Loucy (cell line): ENCODE measurements at regions not wholly inside any gene's neighbourhood (a gene's known extent, or its start where the extent isn't known, plus 50 kb on each side); places are given as distances from the start of the nearest gene placed in this dataset.
A peak's percentile ranks its signal among the peaks of the same experiment; 100 is the strongest.

Source experiments
- H2AFZ ChIP-seq: fragments of 200-600 bp; sonication (generic); 2 replicates; pipeline ENCODE4 v1.6.0; 2016; ENCODE audit warnings: antibody characterized with exemption, mild to moderate bottlenecking, low read length, moderate library complexity
- H3F3A ChIP-seq: fragments of 200-600 bp; 2 replicates; pipeline ENCODE4 v1.6.0; 2016; ENCODE audit warnings: antibody characterized with exemption, low read depth, mild to moderate bottlenecking
- H3K27me3 ChIP-seq: fragments of 200-600 bp; sonication (generic); 2 replicates; pipeline ENCODE4 v1.6.1; 2014; ENCODE audit warnings: low read length, mild to moderate bottlenecking; ENCODE audit not compliant: insufficient read depth, poor library complexity, severe bottlenecking
- H3K36me3 ChIP-seq: fragments of 200-600 bp; sonication (generic); 2 replicates; pipeline ENCODE4 v1.6.1; 2016; ENCODE audit warnings: low read length; ENCODE audit not compliant: insufficient read depth
- H3K4me1 ChIP-seq: fragments of 200-600 bp; sonication (generic); 2 replicates; pipeline ENCODE4 v1.5.1; 2014; ENCODE audit warnings: low read length, mild to moderate bottlenecking; ENCODE audit not compliant: insufficient read depth, poor library complexity, severe bottlenecking
- H3K4me2 ChIP-seq: fragments of 200-600 bp; sonication (generic); 2 replicates; pipeline ENCODE4 v1.6.0; 2014; ENCODE audit warnings: antibody characterized with exemption, low read length, low read depth, mild to moderate bottlenecking; ENCODE audit not compliant: poor library complexity, severe bottlenecking
- H3K4me3 ChIP-seq: fragments of 200-600 bp; sonication (generic); 2 replicates; pipeline ENCODE4 v1.5.1; 2014; ENCODE audit warnings: low read length, mild to moderate bottlenecking, mixed read lengths; ENCODE audit not compliant: poor library complexity, severe bottlenecking
- H3K79me2 ChIP-seq: fragments of 200-600 bp; sonication (generic); 2 replicates; pipeline ENCODE4 v1.6.1; 2014; ENCODE audit warnings: low read length; ENCODE audit not compliant: insufficient read depth
- H3K9ac ChIP-seq: fragments of 200-600 bp; sonication (generic); 2 replicates; pipeline ENCODE4 v1.6.0; 2014; ENCODE audit warnings: mild to moderate bottlenecking, low read depth, low read length, moderate library complexity; ENCODE audit not compliant: poor library complexity, severe bottlenecking
- H3K9me2 ChIP-seq: fragments of 200-600 bp; sonication (generic); replicated peaks from 2 replicates; pipeline ENCODE4 v1.6.1; 2016; ENCODE audit warnings: low read depth, low read length, mixed read lengths
- H3K9me3 ChIP-seq: fragments of 200-600 bp; sonication (generic); 2 replicates; pipeline ENCODE4 v1.6.1; 2014; ENCODE audit warnings: mild to moderate bottlenecking, antibody characterized with exemption, low read length, low read depth; ENCODE audit not compliant: insufficient read depth
- H4K20me1 ChIP-seq: fragments of 200-600 bp; sonication (generic); 2 replicates; pipeline ENCODE4 v1.6.0; 2014; ENCODE audit warnings: antibody characterized with exemption, low read length, mild to moderate bottlenecking; ENCODE audit not compliant: insufficient read depth, poor library complexity, severe bottlenecking
- EZH2phosphoT487 ChIP-seq: fragments of 200-600 bp; IDR thresholded peaks from 2 replicates; pipeline ENCODE4 v1.6.1; 2018; ENCODE audit warnings: antibody characterized with exemption, mild to moderate bottlenecking, moderate library complexity, borderline replicate concordance
- TF ChIP-seq, protein P1 (sequence below): fragments of 200-600 bp; sonication (generic); conservative IDR thresholded peaks from 2 replicates; pipeline ENCODE4 v1.5.1; 2014; ENCODE audit warnings: mild to moderate bottlenecking, antibody characterized with exemption, low read length

DNA sequence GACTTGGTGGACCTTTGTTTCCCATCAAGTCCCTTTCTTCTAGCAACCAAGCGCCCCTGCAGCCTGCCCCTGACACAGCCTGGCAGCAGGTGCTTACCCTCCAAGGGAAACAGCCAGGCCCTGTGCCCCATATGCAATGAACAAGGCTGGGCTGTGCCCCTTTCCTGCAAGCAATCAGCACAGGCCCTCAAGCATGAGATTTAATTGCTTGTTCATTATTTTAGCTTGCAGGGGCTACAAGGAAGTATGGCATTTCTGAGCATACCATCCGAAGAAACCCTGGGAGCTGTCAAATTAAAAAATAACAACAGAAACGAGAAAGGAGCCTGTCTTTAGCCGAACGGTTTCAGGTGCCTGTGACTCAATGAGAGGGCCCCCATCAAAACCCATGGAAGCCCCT lies 522.9 kb upstream of the ARID1B start:
- Histone ChIP-seq H3K9ac (no peak overlapping the region), H3K9me2 (no peaks in the 10 kb centered on the region), H3K27me3 (no peaks in the 10 kb centered on the region), H3K36me3 (no peaks in the 10 kb centered on the region), H3F3A (no peaks in the 10 kb centered on the region), H3K4me2 (no peak overlapping the region), H3K9me3 (no peaks in the 10 kb centered on the region), H3K4me1 (peaks cover 4% of the 10 kb centered on the region), H4K20me1 (no peaks in the 10 kb centered on the region), H3K4me3 (no peak overlapping the region), H2AFZ (no peak overlapping the region), H3K79me2 (no peaks in the 10 kb centered on the region)
- TF ChIP-seq, protein P1, sequence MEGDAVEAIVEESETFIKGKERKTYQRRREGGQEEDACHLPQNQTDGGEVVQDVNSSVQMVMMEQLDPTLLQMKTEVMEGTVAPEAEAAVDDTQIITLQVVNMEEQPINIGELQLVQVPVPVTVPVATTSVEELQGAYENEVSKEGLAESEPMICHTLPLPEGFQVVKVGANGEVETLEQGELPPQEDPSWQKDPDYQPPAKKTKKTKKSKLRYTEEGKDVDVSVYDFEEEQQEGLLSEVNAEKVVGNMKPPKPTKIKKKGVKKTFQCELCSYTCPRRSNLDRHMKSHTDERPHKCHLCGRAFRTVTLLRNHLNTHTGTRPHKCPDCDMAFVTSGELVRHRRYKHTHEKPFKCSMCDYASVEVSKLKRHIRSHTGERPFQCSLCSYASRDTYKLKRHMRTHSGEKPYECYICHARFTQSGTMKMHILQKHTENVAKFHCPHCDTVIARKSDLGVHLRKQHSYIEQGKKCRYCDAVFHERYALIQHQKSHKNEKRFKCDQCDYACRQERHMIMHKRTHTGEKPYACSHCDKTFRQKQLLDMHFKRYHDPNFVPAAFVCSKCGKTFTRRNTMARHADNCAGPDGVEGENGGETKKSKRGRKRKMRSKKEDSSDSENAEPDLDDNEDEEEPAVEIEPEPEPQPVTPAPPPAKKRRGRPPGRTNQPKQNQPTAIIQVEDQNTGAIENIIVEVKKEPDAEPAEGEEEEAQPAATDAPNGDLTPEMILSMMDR, result no peak
- TF ChIP-seq EZH2phosphoT487, result no peak

DNA sequence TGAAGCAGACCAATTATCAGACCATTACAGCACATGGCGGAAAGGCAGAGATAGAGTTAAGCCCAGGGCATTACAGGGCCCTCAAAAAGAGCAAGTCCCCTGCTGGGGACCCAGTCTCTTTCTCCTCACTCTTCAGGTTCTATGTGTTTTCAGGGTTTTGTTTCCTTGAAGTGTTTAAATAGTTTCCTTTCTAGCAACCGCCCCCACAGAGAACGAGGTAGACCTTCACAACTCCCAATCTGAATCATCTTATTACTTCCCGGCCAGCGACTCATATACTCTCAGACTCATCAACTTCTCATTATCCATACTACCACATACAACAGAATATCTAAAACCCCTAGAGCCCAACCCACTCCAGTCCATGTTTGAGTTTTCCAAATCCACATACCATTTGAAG lies 526.6 kb upstream of the ARID1B start:
- Histone ChIP-seq H3K4me2 (no peak overlapping the region), H3K4me1 (no peaks in the 10 kb centered on the region), H3F3A (no peaks in the 10 kb centered on the region), H3K79me2 (no peaks in the 10 kb centered on the region), H3K36me3 (no peaks in the 10 kb centered on the region), H3K9me3 (no peaks in the 10 kb centered on the region), H3K4me3 (no peak overlapping the region), H2AFZ (no peak overlapping the region), H3K9ac (no peak overlapping the region), H4K20me1 (no peaks in the 10 kb centered on the region), H3K27me3 (no peaks in the 10 kb centered on the region), H3K9me2 (no peaks in the 10 kb centered on the region)
- TF ChIP-seq, protein P1, result no peak
- no peak for TF ChIP-seq EZH2phosphoT487

DNA sequence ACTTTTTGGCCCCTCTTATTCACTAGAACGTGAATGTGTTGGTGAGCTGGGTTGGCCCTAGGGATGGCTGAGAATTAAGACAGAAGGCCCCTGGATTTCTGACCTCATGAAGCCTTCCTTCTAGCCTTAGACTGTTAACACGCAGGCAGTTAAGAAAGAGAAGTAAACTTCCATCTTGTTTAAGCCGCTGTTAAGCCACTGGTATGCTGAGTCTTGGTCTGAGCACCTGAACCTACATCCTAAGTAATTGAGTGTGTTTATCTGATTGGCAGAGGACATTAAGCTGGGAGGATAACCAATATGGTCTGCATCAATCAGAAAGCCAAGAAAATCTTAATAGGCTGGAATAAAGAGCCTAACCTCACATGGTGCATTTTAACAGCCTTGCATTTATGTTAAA lies 535.0 kb upstream of the ARID1B start:
- H2AFZ ChIP-seq, result peak overlapping the region; percentile 45; the same call in 1 of the 2 replicates
- TF ChIP-seq EZH2phosphoT487, result no peak
- TF ChIP-seq, protein P1, result no peak

More for the DNA sequence above, 535.0 kb upstream of the ARID1B start:
- no peaks in the 10 kb centered on the region for H3K9me3 ChIP-seq
- H3K4me3 ChIP-seq, result no peak overlapping the region
- no peaks in the 10 kb centered on the region for H3K79me2 ChIP-seq
- H4K20me1 ChIP-seq, result no peaks in the 10 kb centered on the region
- H3K9ac ChIP-seq, result no peak overlapping the region
- no peaks in the 10 kb centered on the region for H3K4me1 ChIP-seq
- H3K9me2 ChIP-seq, result no peaks in the 10 kb centered on the region
- H3K4me2 ChIP-seq, result no peak overlapping the region
- H3K36me3 ChIP-seq, result no peaks in the 10 kb centered on the region
- no peaks in the 10 kb centered on the region for H3K27me3 ChIP-seq
- no peaks in the 10 kb centered on the region for H3F3A ChIP-seq
